Nephron (organoid): ENCODE measurements at regions not wholly inside any gene's neighbourhood (a gene's known extent, or its start where the extent isn't known, plus 50 kb on each side); places are given as distances from the start of the nearest gene placed in this dataset.

Source experiments
- H3K27ac Mint-ChIP-seq, 3 experiments: 2 replicates each; pipeline ENCODE4 v1.8.0; 2020; ENCODE audit warnings: mixed read lengths in 3 of 3, mild to moderate bottlenecking in 2 of 3, moderate library complexity in 1 of 3
- H3K27me3 Mint-ChIP-seq: 2 replicates; pipeline ENCODE4 v1.8.0; 2021; ENCODE audit warnings: low read depth, mild to moderate bottlenecking, moderate library complexity, mixed read lengths
- H3K36me3 Mint-ChIP-seq: 2 replicates; pipeline ENCODE4 v1.8.0; 2020; ENCODE audit warnings: low read depth, mixed read lengths
- H3K4me1 Mint-ChIP-seq: 2 replicates; pipeline ENCODE4 v1.8.0; 2020; ENCODE audit warnings: mixed read lengths
- H3K4me3 Mint-ChIP-seq, 3 experiments: 2 replicates each; pipeline ENCODE4 v1.8.0; 2020; ENCODE audit warnings: mild to moderate bottlenecking in 3 of 3, mixed read lengths in 3 of 3, moderate library complexity in 2 of 3
- H3K9me3 Mint-ChIP-seq: 2 replicates; pipeline ENCODE4 v1.8.0; 2020; ENCODE audit warnings: mixed read lengths
- CTCF ChIP-seq, 3 experiments: fragments of 200-600 bp; sonication (generic); IDR thresholded peaks; one replicate each; pipeline ENCODE4 v1.5.0; 2021; ENCODE audit warnings: antibody characterized with exemption in 3 of 3; ENCODE audit not compliant: unreplicated experiment in 3 of 3

GRCh38 chr9:11928871-11929321 is 764.3 kb upstream of the TYRP1 start:
- no peaks in the 10 kb centered on the region for H3K36me3 Mint-ChIP-seq
- H3K4me3 Mint-ChIP-seq: no peak overlapping the region
- TF ChIP-seq CTCF (IDR thresholded peaks at IDR 0.05; ENCODE audit: unreplicated experiment in 3 of 3): no peak
- no peaks in the 10 kb centered on the region for H3K27me3 Mint-ChIP-seq
- H3K9me3 Mint-ChIP-seq: no peaks in the 10 kb centered on the region
- no peaks in the 10 kb centered on the region for H3K4me1 Mint-ChIP-seq
- H3K27ac Mint-ChIP-seq: no peak overlapping the region

DNA sequence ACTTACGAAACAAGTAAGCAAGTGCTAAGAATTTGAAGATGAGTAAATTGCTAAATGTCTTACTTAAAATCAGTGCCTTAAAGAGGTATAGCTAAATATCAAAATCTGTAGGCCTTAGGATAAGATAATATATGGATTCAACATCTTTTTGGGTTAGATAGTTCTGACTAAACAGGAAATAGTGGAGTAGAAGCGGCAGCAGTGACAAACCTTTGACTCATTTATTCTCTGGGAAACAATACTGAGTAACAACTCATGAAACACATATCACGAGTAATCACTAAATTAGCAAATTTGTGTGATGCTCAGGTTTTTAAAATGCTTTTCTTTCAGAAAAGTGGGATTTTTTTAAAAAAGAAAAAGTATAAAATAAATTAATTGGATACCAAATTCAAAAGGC is 762.1 kb upstream of the TYRP1 start:
- Mint-ChIP-seq H3K36me3 (no peaks in the 10 kb centered on the region), H3K27me3 (no peaks in the 10 kb centered on the region), H3K27ac (no peak overlapping the region), H3K4me1 (no peaks in the 10 kb centered on the region), H3K9me3 (no peaks in the 10 kb centered on the region), H3K4me3 (no peak overlapping the region)
- TF ChIP-seq CTCF (IDR thresholded peaks at IDR 0.05; ENCODE audit: unreplicated experiment in 3 of 3): no peak

DNA sequence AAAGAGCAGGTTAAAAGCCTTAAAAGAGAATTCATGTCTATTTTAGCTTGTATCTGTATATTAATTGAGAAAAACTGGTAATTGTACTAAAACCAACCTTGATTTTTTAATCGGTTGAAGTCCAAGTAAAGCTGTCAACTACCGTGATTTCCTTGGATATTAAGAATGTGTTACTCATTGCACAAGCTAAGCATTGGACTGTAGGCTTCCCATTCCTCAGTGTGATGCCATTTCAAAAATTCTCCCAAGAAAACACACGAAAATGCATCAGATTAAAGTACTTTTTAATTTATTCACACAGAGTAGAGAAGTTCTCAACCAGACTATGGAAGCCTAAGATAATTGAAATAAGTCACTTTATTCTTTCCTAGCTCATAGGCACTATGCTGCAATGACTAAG is 761.4 kb upstream of the TYRP1 start:
- Mint-ChIP-seq H3K27ac (no peak overlapping the region), H3K27me3 (no peaks in the 10 kb centered on the region), H3K9me3 (no peaks in the 10 kb centered on the region), H3K4me3 (no peak overlapping the region), H3K36me3 (no peaks in the 10 kb centered on the region), H3K4me1 (no peaks in the 10 kb centered on the region)
- TF ChIP-seq CTCF (IDR thresholded peaks at IDR 0.05; ENCODE audit: unreplicated experiment in 3 of 3): no peak

DNA sequence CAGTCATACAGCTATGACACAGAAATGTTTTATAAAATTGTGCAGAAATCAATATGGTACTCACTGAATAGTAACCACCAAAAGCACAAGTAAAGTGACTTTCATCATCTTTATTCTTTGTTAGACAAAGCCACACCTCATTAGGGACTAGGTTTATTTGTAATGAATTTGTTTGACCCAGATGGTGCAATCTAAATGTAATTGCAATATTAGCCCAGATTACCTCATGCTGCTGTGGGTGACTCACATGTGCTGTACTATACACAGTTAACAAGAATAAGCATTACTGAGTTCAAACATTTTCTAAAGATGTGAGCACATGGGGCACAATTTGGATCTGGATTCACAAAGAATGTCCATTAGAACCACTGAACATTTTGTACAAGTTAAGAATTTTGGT is 759.3 kb upstream of the TYRP1 start:
- H3K27me3 Mint-ChIP-seq: no peaks in the 10 kb centered on the region
- H3K4me3 Mint-ChIP-seq: no peak overlapping the region
- no peak for TF ChIP-seq CTCF (IDR thresholded peaks at IDR 0.05; ENCODE audit: unreplicated experiment in 3 of 3)
- no peaks in the 10 kb centered on the region for H3K9me3 Mint-ChIP-seq
- no peaks in the 10 kb centered on the region for H3K4me1 Mint-ChIP-seq
- H3K27ac Mint-ChIP-seq: no peak overlapping the region
- H3K36me3 Mint-ChIP-seq: no peaks in the 10 kb centered on the region

DNA sequence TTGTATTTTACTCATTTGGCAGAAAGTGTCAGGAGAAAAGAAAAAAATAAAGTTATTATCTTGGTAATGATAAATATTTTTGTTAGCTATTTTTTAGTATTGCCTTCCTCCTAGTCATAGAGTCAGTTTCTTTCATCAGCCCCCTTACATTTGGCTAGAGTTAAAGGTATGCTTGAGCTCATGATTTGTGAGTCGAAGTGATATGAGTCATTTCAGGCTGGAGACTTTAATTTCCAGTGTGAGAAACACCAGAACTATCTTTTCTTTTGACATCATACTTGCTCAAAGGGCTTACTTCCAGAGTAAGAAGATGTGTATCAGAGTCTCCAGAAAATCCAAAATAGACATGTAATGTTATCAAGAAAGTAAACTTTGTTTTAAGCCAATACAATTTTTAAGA is 746.7 kb upstream of the TYRP1 start:
- H3K27ac Mint-ChIP-seq: no peak overlapping the region
- no peak overlapping the region for H3K4me3 Mint-ChIP-seq
- H3K36me3 Mint-ChIP-seq: no peaks in the 10 kb centered on the region
- TF ChIP-seq CTCF (IDR thresholded peaks at IDR 0.05; ENCODE audit: unreplicated experiment in 3 of 3): no peak
- peaks cover 11% of the 10 kb centered on the region for H3K9me3 Mint-ChIP-seq
- H3K4me1 Mint-ChIP-seq: no peaks in the 10 kb centered on the region
- no peaks in the 10 kb centered on the region for H3K27me3 Mint-ChIP-seq

GRCh38 chr9:11962327-11962726 is 730.9 kb upstream of the TYRP1 start:
- no peak overlapping the region for H3K27ac Mint-ChIP-seq
- H3K36me3 Mint-ChIP-seq: no peaks in the 10 kb centered on the region
- H3K4me3 Mint-ChIP-seq: no peak overlapping the region
- H3K27me3 Mint-ChIP-seq: no peaks in the 10 kb centered on the region
- H3K4me1 Mint-ChIP-seq: no peaks in the 10 kb centered on the region
- TF ChIP-seq CTCF (IDR thresholded peaks at IDR 0.05; ENCODE audit: unreplicated experiment in 3 of 3): no peak
- no peaks in the 10 kb centered on the region for H3K9me3 Mint-ChIP-seq
